ENCODE measurements at regions not wholly inside any gene's neighbourhood (a gene's known extent, or its start where the extent isn't known, plus 50 kb on each side); places are given as distances from the start of the nearest gene placed in this dataset.

DNA sequence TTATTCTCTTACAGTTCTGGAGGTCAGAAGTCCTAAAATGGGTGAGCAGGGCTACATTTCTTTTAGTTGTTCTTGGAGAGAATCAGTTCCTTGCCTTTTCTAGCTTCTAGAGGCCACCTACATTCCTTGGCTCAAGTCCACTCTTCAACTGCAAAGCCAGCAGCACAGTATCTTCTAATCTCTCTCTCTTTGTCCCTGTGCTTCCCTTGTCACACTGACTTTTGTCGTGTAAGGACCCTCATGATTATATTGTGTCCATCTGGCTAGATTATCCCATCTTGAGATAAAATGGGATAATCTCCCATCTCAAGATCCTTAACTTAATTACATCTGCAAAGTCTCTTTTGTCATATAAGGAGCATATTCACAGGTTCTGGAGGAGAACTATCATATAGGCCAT is 359.0 kb downstream of the ADRA2A start:
- DNase-seq (ENCODE audit: low read depth in 2 of 2, low spot score in 1 of 2), result no peak

DNA sequence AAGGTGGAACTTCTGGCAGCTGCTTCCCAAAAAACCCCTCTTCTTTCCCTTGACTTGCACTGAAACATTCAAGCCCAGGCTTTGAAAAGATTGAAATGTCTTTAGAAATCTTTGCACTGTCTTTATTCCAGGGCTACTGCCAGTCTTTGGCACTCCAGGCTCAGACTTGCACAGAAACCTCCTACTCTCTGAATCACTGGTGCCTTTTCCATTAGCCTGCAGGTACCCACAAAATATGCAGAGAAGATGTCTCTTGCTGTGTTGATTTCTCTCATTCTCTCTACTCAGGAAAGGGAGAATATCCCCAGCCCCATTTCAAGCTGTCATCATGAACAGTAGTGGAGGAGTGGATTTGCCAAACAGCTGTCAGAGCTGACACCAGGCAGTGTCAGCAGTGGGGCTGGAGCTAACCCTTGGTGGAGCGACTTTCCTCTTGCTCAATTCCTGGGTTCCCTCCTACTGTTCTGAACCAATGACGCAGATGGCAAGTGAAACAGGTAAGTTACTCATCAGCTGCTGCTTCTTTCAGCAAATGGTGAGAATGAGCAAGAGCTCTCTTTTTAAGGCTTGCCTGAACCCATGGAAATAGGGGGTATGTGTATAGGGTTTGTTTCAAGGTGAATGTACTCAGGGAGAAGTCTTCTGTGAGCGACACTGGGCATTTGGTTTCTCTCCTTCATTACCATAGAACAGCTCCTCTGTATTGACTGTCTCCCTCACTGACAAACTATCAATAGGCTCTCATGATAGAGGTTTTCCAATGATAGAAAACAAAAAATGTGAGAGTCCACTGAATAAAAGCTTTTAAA is 362.4 kb downstream of the ADRA2A start:
- DNase-seq (ENCODE audit: low read depth in 2 of 2, low spot score in 1 of 2), result no peak

DNA sequence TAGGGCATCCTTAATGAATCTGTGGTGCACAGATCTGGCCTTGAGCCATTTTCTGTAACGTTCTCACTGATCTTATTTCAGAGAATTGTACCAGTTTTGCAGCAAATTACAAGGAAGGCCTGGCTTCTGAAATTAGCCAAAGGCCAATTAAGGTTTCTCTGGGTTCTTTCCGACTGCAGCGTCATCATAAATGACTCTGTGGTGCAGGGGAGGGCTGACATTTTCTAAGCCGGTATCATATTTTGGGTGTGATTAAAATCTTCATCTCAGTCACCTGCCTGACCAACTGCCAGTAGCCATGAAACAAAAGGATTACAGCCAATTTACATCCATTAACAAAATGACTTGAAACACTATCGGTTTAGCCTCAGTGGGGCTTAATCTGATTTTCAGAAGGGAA is 363.7 kb downstream of the ADRA2A start:
- DNase-seq (ENCODE audit: low read depth in 2 of 2, low spot score in 1 of 2), result no peak

DNA sequence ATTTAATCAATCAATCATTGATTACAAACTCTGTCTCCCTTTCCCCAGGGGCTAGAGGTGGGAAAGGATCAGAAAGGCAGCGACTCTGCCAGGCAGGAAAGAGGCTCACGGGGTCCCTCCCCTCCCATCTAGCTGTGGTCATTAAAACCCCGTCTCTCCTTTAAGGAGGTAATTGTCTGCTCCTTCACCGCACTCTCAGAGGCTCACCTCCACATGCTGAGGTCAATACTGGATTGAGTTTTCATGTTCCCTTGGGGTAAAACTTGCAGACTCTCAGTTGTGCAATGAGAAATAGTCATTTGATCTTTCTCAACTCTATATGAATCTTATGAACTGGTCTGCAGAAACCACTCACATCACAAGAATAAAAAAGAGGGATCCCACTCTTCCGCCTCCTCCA is 368.8 kb downstream of the ADRA2A start:
- DNase-seq (ENCODE audit: low read depth in 2 of 2, low spot score in 1 of 2), result no peak

DNA sequence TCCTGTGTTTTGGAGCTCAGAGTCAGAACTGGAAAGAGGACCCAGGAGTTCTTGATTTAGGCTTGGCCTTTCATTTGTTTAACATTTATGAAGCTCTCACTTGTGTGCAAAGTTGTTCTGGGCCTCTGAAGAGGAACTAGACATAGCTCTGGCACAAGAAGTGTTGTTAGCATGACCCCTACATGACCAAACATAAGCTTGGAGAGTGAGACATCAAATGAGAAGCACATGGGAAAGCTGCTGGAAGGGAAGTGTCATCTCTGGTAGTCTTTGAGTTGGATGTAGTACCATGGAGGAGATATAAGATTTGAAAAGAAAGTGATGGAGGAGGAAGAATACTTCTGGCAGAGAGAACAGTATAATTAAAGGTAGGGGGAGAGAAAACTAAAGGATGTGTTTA is 370.1 kb downstream of the ADRA2A start:
- no peak for DNase-seq (ENCODE audit: low read depth in 2 of 2, low spot score in 1 of 2)

DNA sequence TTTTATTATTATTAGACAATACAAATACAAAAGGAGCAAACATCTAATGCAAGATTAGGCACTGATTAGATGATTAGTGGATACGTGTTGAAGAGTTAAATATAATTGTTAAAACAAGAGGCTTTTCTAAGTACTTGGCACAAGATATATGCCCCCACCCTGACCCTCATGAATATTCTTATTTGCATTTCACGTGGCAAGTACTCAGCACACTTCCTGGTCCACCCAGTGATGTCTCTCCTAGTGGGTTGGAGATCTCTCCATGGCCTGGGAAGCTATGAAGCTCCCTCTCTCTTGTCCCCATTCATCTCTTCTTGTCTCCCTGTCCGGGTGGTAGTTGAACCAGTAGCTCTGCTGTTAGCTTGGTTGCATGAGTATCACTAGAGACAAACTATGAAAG is 375.3 kb downstream of the ADRA2A start:
- DNase-seq (ENCODE audit: low read depth in 2 of 2, low spot score in 1 of 2), result no peak

DNA sequence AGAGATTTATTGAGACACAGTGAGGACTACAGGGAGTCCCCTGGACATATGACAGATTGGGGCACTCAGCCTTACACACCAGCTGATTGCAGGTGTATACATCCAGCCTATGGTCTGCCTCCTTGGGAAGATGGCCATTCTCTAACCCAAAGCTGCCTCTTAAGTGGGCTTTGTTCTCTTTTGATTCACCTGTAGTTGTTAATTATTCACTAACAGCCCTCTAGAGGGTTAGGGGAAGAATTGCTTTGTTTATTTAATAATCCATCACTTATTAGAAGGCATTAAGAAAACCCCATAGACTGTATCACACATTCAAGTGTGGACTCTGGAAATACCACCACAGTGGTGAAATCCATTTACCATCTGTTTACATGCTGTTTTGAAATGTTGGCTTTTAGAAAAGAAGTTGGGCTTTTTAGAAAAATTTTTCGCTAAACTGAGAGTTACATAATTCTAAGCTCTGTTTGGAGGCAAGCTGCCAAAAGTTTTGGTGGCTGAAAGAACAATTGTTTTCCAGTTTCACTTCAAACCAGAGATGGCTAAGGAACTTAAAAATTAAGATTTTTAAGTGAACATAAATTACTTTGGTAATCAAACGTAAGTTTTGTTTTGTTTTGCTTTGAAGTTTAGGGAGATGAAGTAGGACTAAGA is 379.1 kb downstream of the ADRA2A start:
- no peak for DNase-seq (ENCODE audit: low read depth in 2 of 2, low spot score in 1 of 2)

DNA sequence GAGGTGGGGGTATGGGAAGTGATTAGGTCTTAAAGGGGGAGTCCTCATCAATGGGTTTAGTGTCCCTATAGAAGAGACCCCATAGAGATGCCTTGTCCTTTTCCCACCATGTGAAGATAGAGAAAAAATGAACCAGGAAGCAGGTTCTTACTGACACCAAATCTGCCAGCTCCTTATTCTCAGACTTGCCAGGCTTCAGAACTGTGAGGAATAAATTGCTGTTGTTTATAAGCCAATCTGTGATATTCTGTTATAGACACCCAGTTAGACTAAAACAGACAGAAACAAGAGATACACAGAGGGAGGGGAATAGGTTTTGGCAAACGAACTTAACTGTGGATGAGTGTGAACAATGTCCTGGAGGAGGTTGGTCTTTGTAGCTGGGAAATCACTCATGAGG is 381.4 kb downstream of the ADRA2A start:
- no peak for DNase-seq (ENCODE audit: low read depth in 2 of 2, low spot score in 1 of 2)

DNA sequence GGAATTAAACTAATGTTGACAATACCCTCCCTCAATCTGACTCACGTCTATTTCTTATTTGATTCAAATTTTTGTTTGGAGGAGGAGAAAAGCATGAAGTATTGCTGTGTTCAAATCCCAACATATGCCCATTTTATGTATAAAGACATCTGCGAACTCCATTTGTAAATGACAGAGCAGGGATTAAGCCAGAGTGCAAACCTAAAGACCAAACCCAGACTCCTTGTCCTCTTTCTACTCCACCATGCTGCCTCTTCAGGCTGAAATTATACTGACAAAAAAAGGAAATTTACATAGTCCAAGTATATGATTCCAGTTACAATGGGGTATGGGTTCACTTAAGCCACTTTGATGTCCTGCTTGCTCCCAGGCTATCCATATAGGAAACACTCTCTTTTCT is 383.1 kb downstream of the ADRA2A start:
- DNase-seq (ENCODE audit: low read depth in 2 of 2, low spot score in 1 of 2), result no peak

DNA sequence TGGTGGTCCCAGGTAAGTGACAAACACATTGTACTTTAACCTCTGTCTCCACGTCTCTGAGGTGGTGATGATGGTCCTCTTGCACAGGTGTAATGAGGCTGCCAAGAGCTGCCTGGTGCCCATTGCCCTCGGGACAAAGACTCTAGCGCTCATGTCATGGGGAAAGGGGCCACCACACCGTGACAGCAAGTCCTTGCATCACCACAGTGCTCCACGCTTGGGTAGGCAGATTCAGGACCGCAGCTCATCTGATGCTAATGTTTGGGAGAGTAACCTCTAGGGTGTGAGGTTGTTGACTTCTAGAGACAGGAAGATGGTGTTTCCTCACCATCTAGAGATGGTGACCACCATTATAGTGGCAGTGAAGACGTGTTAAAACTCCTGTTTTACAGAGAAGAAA is 395.6 kb downstream of the ADRA2A start:
- DNase-seq (ENCODE audit: low read depth in 2 of 2, low spot score in 1 of 2), result no peak

DNA sequence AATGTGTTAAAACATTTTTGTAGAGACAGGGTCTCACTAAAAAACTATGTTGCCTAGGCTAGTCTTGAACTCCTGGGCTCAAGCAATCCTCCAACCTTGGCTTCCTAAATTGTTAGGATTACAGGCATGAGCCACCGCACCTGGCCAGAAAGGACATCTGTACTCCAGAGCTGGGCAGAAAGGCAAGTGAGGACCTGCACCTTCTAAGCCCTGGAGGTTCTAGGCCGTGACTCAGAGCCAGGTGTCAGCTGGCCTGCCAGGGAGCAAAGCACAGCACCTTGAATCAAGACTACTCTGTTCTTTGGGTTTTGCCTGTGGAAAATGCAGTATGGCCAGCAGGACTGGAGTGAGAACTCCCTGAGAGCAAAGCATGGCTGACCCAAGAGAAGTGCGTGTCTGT is 396.5 kb downstream of the ADRA2A start:
- DNase-seq (ENCODE audit: low read depth in 2 of 2, low spot score in 1 of 2), result no peak

DNA sequence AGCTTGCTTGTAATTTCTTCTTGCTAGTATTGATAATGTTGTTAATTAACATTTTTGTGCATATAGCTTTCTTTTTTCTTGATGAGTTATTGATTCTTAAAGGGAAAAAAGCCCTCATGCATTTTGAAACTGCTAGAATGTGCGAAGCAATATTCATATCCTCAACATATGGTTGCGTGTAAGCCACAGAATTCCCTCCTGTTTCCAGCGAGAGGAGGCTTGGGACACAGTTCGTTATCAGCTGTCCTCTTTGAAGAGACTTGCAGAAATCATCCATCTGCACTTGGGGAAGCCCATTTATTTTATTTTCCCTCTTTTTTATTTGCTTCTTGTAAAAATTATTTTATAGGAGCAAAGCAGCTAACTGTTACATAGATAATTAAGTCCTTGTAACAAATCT is 398.0 kb downstream of the ADRA2A start:
- DNase-seq (ENCODE audit: low read depth in 2 of 2, low spot score in 1 of 2), result no peak

DNA sequence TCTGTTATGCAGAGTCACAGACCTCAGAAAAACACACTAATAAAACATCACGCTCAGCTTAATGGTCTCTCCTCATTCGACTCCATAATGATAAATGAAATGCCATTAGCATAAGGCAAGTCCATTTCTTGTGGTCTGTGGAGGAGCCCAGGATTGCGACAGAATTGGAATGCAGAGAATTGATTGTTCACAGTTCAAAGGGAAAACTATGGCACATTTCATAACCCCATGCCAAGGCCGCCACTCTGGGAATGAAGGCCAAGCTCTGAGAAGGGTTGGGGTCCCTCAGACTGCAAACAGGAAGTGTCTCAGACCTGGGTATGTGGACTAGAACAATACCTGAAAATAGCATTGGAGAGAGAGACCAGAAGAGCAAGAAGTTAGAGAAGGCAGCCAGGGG is 398.9 kb downstream of the ADRA2A start:
- DNase-seq (ENCODE audit: low read depth in 2 of 2, low spot score in 1 of 2), result no peak

DNA sequence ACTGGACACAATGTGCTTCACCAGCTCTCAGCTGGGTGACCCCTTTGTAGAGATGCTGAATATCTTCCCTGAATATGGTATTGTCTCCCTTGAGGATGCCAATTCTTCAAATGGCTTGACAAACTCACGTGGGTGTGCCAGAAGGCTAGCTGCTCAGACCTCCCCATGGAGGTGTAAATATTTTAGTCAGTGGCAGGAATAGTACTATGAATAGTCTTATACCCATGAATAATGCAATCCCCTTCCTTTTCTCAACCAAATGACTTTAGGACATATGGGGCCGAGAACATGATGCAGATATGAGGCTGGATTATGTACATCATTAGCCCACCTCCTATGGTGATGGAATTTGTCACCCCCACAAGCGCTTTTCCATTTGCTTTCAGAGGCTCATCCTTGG is 401.8 kb downstream of the ADRA2A start:
- DNase-seq (ENCODE audit: low read depth in 2 of 2, low spot score in 1 of 2), result no peak

DNA sequence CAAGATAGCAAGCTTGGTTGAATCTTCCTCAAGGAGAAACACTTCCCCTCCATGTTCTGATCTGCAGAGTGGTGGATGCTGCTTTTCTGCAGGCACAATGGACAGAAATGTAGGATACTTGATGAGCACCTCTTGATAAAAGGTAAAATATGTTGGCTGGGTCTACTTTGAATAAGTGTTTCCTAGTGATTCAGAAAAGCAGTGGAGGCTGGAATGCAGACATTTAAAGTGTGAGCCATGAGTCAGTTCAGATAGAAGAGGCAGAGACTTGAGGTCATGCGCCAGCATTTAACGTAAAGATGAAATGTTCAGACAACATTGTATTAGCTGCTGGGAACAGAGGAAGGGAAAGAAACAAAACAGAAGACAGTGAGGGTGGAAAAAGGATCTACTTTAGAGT is 403.1 kb downstream of the ADRA2A start:
- DNase-seq (ENCODE audit: low read depth in 2 of 2, low spot score in 1 of 2), result no peak

DNA sequence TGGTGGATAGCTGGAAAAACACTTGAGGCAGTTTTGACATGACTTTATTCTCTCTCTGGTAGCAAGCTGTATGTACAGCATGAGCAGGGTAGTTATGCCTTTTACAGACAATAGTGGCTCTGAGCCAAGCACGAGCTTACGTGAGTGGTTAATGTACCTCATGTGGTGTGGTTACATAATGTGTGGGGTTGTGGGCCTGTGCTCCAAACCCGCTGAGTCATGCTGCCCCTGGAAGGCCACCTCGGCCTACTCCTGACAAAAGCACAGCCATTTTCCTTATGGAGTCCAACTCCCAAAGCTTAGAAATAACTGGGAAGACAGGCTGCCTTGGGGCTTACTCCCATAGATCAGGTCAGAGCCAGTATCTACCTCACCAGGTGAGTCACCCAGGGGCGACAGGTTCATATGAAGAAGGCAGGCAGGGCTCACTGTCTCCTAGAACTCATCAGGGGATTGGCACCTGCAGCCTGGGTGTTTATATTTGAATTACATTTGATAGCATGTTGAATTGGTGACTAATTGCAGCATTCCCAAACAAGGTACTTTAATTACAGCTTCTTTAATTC is 404.5 kb downstream of the ADRA2A start:
- DNase-seq (ENCODE audit: low read depth in 2 of 2, low spot score in 1 of 2), result no peak

DNA sequence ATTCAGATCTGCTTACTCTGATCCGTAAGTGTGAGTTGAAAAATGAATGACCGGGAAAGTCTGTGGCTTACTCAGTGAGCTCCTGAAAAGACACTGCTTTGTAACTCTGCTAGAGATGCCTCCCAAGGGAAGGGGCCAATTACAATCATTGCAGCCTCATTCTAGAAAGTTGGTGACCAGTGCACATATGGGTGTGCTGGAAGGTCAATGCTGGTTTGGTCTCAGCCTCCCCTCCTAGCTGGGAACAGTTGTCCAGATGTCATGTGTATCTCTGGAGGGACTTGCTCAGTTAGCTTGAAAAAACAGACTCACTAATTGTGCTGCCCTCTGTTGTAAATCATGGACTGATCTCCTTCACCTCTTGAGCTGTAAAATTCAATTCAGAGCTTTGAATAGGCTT is 405.0 kb downstream of the ADRA2A start:
- no peak for DNase-seq (ENCODE audit: low read depth in 2 of 2, low spot score in 1 of 2)

DNA sequence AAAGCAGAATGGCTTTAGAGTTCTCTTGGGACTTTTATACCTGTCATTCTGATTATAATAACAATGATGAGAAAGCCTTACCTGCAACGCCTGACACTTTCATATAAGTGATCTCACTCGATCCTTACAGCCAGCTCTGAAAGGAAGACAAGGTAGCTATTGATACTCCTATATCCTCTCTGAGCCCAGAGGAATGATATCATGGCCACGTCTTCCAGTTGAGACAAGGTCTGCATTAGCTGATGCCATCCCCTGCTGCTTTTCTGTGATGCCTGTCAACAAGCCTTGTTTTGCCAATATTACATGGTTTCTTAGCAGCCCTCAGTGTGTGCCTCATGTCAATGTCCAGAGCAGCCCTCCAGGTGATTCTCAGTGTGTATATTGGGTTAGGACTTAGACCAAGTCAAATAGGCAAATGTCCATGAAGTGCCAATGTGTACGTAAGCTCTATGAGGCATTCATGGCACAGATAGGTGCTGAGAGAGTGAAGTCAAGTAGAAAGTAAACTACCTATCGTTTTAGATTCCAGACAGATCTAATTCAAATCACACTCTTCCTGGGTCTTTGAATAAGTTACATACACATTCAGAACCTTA is 405.9 kb downstream of the ADRA2A start:
- no peak for DNase-seq (ENCODE audit: low read depth in 2 of 2, low spot score in 1 of 2)

DNA sequence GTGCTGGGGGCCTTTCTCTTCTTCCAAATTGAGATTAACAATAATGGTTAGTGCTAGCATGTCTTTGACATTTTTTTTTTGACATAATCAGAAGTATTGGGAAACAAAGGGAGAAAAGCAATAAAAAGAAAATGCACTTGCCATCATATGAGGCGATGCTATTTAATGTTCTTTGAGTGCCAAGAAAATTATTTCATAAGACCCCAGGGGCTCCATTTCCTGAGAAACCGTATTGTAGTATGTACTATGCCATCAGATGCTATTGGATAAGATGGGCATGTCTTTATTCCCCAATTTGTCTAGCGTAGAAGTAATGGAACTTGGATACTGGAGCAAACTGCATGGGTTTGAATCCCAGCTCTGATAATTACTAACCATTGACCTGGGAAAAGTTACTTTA is 408.9 kb downstream of the ADRA2A start:
- DNase-seq (ENCODE audit: low read depth in 2 of 2, low spot score in 1 of 2), result no peak

DNA sequence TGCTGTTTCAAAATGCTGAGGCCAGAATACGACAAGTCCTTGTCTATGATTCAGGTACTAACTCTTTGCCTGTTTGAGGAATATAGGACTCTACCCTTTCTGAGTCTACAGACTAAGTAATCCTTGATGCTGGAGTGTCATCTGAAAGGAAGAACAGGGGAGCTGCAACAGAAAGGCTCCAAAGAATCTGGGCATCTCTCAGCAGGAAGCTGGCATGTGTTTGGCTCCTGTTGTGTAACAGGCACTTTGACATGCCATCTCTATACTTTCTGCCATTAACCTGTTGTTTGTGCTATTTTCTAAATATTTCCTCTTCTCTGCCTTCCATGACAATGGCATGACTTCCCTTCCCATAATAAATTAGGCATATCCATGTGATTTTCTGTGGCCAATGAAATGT is 409.5 kb downstream of the ADRA2A start:
- DNase-seq (ENCODE audit: low read depth in 2 of 2, low spot score in 1 of 2), result no peak

DNA sequence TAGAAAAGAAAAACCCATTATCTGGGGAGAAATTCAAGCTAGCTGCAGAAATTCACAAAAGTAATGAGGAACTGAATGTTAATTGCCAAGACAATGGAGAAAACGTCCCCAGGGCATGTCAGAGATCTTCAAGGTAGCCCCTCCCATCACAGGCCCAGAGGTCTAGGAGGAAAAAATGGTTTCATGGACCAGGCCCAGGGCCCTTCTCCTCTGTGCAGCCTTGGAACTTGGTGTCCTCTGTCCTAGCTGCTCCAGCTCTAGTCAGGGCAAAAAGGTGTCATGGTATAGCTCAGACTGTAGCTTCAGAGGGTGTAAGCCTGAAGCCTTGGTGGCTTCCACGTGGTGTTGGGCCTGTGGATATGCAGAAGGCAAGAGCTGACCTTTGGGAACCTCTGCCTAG is 411.8 kb downstream of the ADRA2A start:
- DNase-seq (ENCODE audit: low read depth in 2 of 2, low spot score in 1 of 2), result no peak

DNA sequence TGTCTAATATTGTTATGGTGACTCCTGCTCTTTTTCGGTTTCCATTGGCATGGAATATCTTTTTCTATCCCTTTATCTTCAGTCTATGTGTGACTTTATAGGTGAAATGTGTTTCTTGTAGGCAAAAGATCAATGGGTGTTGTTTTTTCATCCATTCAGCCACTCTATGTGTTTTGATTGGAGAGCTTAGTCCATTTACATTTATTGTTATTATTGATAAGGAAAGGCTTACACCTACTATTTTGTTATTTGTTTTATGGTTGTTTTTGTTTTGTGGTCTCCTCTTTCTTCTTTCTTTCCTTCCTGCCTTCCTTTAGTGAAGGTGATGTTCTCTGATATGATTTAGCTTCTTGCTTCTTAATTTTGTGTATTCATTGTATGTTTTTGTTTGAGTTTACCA is 414.3 kb downstream of the ADRA2A start:
- DNase-seq (ENCODE audit: low read depth in 2 of 2, low spot score in 1 of 2), result no peak

All from stimulated activated CD8-positive, alpha-beta memory T cell treated with anti-CD3 and anti-CD28 coated beads, Interleukin-4, amount 100 ng/mL, for 4 hours (primary cell).